ENCODE measurements at regions not wholly inside any gene's neighbourhood (a gene's known extent, or its start where the extent isn't known, plus 50 kb on each side); places are given as distances from the start of the nearest gene placed in this dataset.

DNA sequence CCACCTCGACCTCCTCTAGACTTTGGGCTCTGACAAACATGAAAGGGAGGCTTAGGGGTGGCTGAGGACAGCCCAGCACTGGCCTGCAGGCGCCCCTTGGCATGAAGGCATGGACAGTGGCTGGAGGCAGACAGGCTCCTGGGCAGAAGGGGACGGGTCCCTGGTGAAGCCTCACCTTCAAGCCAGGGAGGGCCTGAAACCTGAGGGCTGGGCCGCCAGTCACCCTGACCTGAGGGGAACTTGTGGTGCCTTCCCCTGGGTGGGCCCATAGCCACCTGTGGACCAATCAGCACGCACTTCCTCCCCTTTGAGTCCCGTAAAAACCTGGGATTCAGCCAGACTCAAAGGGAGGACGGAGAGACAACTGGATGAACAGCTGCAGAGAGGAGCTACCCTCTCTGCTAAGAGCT, 90.4 kb upstream of the PUM3 start:
- Histone ChIP-seq H3K79me2 (ENCODE audit: control insufficient read depth, insufficient read depth, low read length, poor library complexity) (no peaks in the 10 kb centered on the region), H4K8ac (ENCODE audit: low read depth, low read length) (no peak overlapping the region), H2AK5ac (ENCODE audit: low read length) (no peak overlapping the region), H2BK120ac (ENCODE audit: insufficient read depth, low read length, poor library complexity) (no peak overlapping the region), H3K14ac (ENCODE audit: low read length) (no peak overlapping the region), H3K9me3 (ENCODE audit: insufficient read depth, low read depth, low read length) (no peaks in the 10 kb centered on the region), H2BK5ac (ENCODE audit: low read depth, low read length, poor library complexity) (no peak overlapping the region), H3K4me3 (ENCODE audit: low read depth, low read length) (no peak overlapping the region), H2AFZ (ENCODE audit: insufficient read depth, low read length, poor library complexity) (no peak overlapping the region), H3K4me2 (ENCODE audit: low read length) (no peak overlapping the region), H4K12ac (ENCODE audit: low read depth, low read length) (peak overlapping the region; percentile 36), H3K9ac (ENCODE audit: low read length) (no peak overlapping the region), H3K23ac (ENCODE audit: low read length) (no peak overlapping the region), H3K4ac (ENCODE audit: low read depth, low read length) (no peak overlapping the region), H3K36me3 (ENCODE audit: control insufficient read depth in 1 of 2, insufficient read depth in 2 of 2, low read length in 2 of 2) (no peaks in the 10 kb centered on the region), H4K91ac (ENCODE audit: low read depth, low read length) (no peak overlapping the region), H3K79me1 (ENCODE audit: low read length) (no peaks in the 10 kb centered on the region), H2BK12ac (ENCODE audit: low read length) (no peak overlapping the region), H3K27ac (ENCODE audit: low read depth, low read length) (no peak overlapping the region), H3K4me1 (ENCODE audit: control insufficient read depth in 1 of 2, insufficient read depth in 2 of 2, low read length in 2 of 2) (no peaks in the 10 kb centered on the region), H3K18ac (ENCODE audit: low read length) (no peak overlapping the region), H3K27me3 (ENCODE audit: insufficient read depth, low read length) (no peaks in the 10 kb centered on the region)
- DNase-seq, result no peak
- no CpG with 5 or more reads among the region's 7 CpGs for WGBS (ENCODE audit: extremely low coverage, insufficient coverage, insufficient read length)

DNA sequence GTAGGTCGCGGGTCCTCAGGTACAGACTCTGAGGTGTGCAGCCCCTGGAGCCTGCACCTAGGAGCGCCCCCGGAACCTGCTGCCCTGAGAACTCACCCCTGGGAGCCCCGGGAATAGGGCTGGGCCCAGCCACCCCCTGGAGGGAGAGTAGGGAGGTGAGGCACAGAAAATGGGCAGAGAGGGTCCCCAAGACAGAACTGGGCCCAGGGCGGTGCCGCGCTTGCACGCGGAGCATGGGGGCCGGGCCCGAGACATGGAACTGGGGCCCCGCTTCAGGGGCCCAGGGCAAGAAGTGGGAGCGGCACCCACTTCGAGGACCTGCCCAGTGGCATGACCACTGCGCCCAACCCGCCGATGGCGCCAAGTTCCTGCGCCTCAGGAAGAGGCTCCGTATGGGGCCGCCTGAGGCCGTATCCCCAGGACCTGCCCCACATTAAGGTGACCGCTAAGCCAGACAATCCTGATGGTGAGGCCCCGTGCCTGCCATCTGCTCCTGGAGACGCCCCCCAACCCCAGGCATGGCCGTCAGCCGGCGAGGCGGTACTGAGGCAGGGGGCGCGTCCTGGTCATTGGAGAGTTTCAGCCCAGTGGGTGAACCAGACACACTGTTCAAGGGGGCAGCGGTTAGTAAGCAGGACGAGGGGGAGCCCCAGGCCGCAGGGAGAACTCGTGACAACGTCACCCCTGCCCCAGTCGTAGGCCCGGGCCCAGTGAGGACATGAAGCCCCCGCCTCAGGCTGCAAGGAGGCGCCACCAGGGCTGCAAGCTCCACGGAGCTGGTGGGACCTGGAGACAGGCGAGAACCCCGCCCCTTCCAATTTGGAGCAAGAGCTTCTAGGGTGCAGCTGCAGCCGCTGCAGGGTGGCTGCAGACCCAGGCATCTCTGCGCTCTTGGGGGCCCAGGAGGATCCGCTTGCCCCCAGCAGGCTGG, 89.5 kb upstream of the PUM3 start:
- H3K27ac ChIP-seq (ENCODE audit: low read depth, low read length), result no peak overlapping the region
- H4K91ac ChIP-seq (ENCODE audit: low read depth, low read length), result no peak overlapping the region
- H2BK120ac ChIP-seq (ENCODE audit: insufficient read depth, low read length, poor library complexity), result no peak overlapping the region
- H2AK5ac ChIP-seq (ENCODE audit: low read length), result no peak overlapping the region
- H3K4me1 ChIP-seq (ENCODE audit: control insufficient read depth in 1 of 2, insufficient read depth in 2 of 2, low read length in 2 of 2), result no peaks in the 10 kb centered on the region
- no peaks in the 10 kb centered on the region for H3K79me1 ChIP-seq (ENCODE audit: low read length)
- no peaks in the 10 kb centered on the region for H3K9me3 ChIP-seq (ENCODE audit: insufficient read depth, low read depth, low read length)
- no peak for DNase-seq
- H4K12ac ChIP-seq (ENCODE audit: low read depth, low read length), result peak overlapping the region; percentile 36
- no peak overlapping the region for H3K14ac ChIP-seq (ENCODE audit: low read length)
- no peak overlapping the region for H2BK12ac ChIP-seq (ENCODE audit: low read length)
- H2AFZ ChIP-seq (ENCODE audit: insufficient read depth, low read length, poor library complexity), result no peak overlapping the region
- H3K4ac ChIP-seq (ENCODE audit: low read depth, low read length), result no peak overlapping the region
- H3K9ac ChIP-seq (ENCODE audit: low read length), result no peak overlapping the region
- no CpG with 5 or more reads among the region's 47 CpGs for WGBS (ENCODE audit: extremely low coverage, insufficient coverage, insufficient read length)
- no peaks in the 10 kb centered on the region for H3K27me3 ChIP-seq (ENCODE audit: insufficient read depth, low read length)
- no peaks in the 10 kb centered on the region for H3K36me3 ChIP-seq (ENCODE audit: control insufficient read depth in 1 of 2, insufficient read depth in 2 of 2, low read length in 2 of 2)
- no peaks in the 10 kb centered on the region for H3K79me2 ChIP-seq (ENCODE audit: control insufficient read depth, insufficient read depth, low read length, poor library complexity)
- H4K8ac ChIP-seq (ENCODE audit: low read depth, low read length), result no peak overlapping the region
- no peak overlapping the region for H3K4me3 ChIP-seq (ENCODE audit: low read depth, low read length)
- H2BK5ac ChIP-seq (ENCODE audit: low read depth, low read length, poor library complexity), result no peak overlapping the region
- H3K4me2 ChIP-seq (ENCODE audit: low read length), result no peak overlapping the region
- H3K18ac ChIP-seq (ENCODE audit: low read length), result no peak overlapping the region
- H3K23ac ChIP-seq (ENCODE audit: low read length), result no peak overlapping the region

DNA sequence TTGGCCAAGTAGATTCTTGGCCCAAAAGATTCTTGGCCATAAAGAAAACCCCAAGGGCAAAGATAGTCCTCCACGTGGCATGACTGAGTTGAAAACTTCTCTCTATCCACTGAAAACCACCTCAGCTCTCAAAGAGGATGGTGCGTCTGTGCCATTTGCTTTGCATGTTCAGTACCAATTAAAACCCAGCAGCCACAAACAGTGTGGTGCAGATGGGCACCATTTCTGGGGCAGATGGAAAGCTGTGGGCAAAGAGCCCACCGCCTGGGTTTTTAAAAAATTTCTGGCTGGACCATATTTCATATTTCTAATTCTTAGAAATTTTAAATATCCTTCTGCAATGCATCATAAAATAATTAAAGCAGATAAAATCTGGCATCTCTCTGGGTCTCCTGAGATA, 84.5 kb upstream of the PUM3 start:
- no peak overlapping the region for H3K14ac ChIP-seq (ENCODE audit: low read length)

DNA sequence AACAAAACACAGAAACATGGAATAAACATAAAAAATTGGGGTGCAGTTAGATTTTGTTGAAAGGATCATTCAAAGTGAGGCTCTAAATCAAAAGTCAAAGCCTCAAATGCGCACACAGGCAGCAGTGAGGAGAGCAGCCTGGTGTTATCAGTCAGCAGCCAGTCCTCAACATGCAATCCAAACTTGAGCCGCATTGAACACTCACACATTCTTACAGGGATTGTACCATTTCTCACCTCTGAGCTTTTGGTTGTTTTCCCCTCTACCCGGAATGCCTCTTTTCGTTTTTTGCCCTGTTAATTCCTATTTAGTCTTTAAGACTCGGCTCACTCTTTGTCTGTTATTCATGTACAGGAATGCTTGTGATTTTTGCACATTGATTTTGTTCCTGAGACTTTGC, 81.1 kb upstream of the PUM3 start:
- H3K4me1 ChIP-seq (ENCODE audit: control insufficient read depth in 1 of 2, insufficient read depth in 2 of 2, low read length in 2 of 2), result no peaks in the 10 kb centered on the region
- DNase-seq, result peak; percentile 59 to 73
- H2AK5ac ChIP-seq (ENCODE audit: low read length), result no peak overlapping the region
- H3K23ac ChIP-seq (ENCODE audit: low read length), result no peak overlapping the region
- no peaks in the 10 kb centered on the region for H3K36me3 ChIP-seq (ENCODE audit: control insufficient read depth in 1 of 2, insufficient read depth in 2 of 2, low read length in 2 of 2)
- H3K14ac ChIP-seq (ENCODE audit: low read length), result no peak overlapping the region
- H3K4me2 ChIP-seq (ENCODE audit: low read length), result no peak overlapping the region
- H3K79me1 ChIP-seq (ENCODE audit: low read length), result no peaks in the 10 kb centered on the region
- no peak overlapping the region for H4K12ac ChIP-seq (ENCODE audit: low read depth, low read length)
- no peaks in the 10 kb centered on the region for H3K79me2 ChIP-seq (ENCODE audit: control insufficient read depth, insufficient read depth, low read length, poor library complexity)
- no CpG with 5 or more reads among the region's 5 CpGs for WGBS (ENCODE audit: extremely low coverage, insufficient coverage, insufficient read length)
- H3K4me3 ChIP-seq (ENCODE audit: low read depth, low read length), result no peak overlapping the region
- no peaks in the 10 kb centered on the region for H3K9me3 ChIP-seq (ENCODE audit: insufficient read depth, low read depth, low read length)
- no peak overlapping the region for H2BK120ac ChIP-seq (ENCODE audit: insufficient read depth, low read length, poor library complexity)
- H2BK12ac ChIP-seq (ENCODE audit: low read length), result no peak overlapping the region
- H3K9ac ChIP-seq (ENCODE audit: low read length), result peak overlapping the region; percentile 66
- no peak overlapping the region for H2BK5ac ChIP-seq (ENCODE audit: low read depth, low read length, poor library complexity)
- H3K27me3 ChIP-seq (ENCODE audit: insufficient read depth, low read length), result no peaks in the 10 kb centered on the region
- H3K4ac ChIP-seq (ENCODE audit: low read depth, low read length), result no peak overlapping the region
- no peak overlapping the region for H3K18ac ChIP-seq (ENCODE audit: low read length)
- H4K8ac ChIP-seq (ENCODE audit: low read depth, low read length), result no peak overlapping the region
- no peak overlapping the region for H3K27ac ChIP-seq (ENCODE audit: low read depth, low read length)
- H4K91ac ChIP-seq (ENCODE audit: low read depth, low read length), result no peak overlapping the region
- no peak overlapping the region for H2AFZ ChIP-seq (ENCODE audit: insufficient read depth, low read length, poor library complexity)

More for the DNA sequence above, 84.5 kb upstream of the PUM3 start:
- Histone ChIP-seq H3K27me3 (ENCODE audit: insufficient read depth, low read length) (no peaks in the 10 kb centered on the region), H3K4me1 (ENCODE audit: control insufficient read depth in 1 of 2, insufficient read depth in 2 of 2, low read length in 2 of 2) (no peaks in the 10 kb centered on the region), H3K36me3 (ENCODE audit: control insufficient read depth in 1 of 2, insufficient read depth in 2 of 2, low read length in 2 of 2) (no peaks in the 10 kb centered on the region), H3K79me2 (ENCODE audit: control insufficient read depth, insufficient read depth, low read length, poor library complexity) (no peaks in the 10 kb centered on the region), H2BK5ac (ENCODE audit: low read depth, low read length, poor library complexity) (no peak overlapping the region), H2AK5ac (ENCODE audit: low read length) (no peak overlapping the region), H4K12ac (ENCODE audit: low read depth, low read length) (no peak overlapping the region), H3K27ac (ENCODE audit: low read depth, low read length) (no peak overlapping the region), H3K23ac (ENCODE audit: low read length) (no peak overlapping the region), H3K4me2 (ENCODE audit: low read length) (no peak overlapping the region), H2BK120ac (ENCODE audit: insufficient read depth, low read length, poor library complexity) (no peak overlapping the region), H3K18ac (ENCODE audit: low read length) (no peak overlapping the region), H3K4me3 (ENCODE audit: low read depth, low read length) (no peak overlapping the region), H4K8ac (ENCODE audit: low read depth, low read length) (no peak overlapping the region), H2BK12ac (ENCODE audit: low read length) (no peak overlapping the region), H3K4ac (ENCODE audit: low read depth, low read length) (no peak overlapping the region), H3K9ac (ENCODE audit: low read length) (no peak overlapping the region), H4K91ac (ENCODE audit: low read depth, low read length) (no peak overlapping the region), H3K9me3 (ENCODE audit: insufficient read depth, low read depth, low read length) (no peaks in the 10 kb centered on the region), H2AFZ (ENCODE audit: insufficient read depth, low read length, poor library complexity) (no peak overlapping the region), H3K79me1 (ENCODE audit: low read length) (no peaks in the 10 kb centered on the region)
- DNase-seq, result no peak
- no CpG with 5 or more reads among the region's 3 CpGs for WGBS (ENCODE audit: extremely low coverage, insufficient coverage, insufficient read length)

All from trophoblast cell (in vitro differentiated cells and primary cell).